Caco-2 (cell line): ENCODE measurements at regions not wholly inside any gene's neighbourhood (a gene's known extent, or its start where the extent isn't known, plus 50 kb on each side); places are given as distances from the start of the nearest gene placed in this dataset.
"Not testable (repeated sequence)": the region's sequence is repeated elsewhere in the genome, so short reads cannot be mapped to it uniquely, and the experiment has no call there.

Experiments used
- BruUV-seq: library from RNA; stranded (reverse); fragments of 400-500 nt; replicated peaks from 2 replicates; lab custom pipeline; 2021; lab: Mats Ljungman, UMichigan
- CTCF ChIA-PET: fragments of 300-600 bp; sonication (Branson Sonifier 250); formaldehyde crosslinking; loops from one replicate; lab custom pipeline; 2022; ENCODE audit warnings: antibody characterized with exemption; lab: Charles Lee
- POLR2A ChIA-PET: fragments of 300-600 bp; sonication (Branson Sonifier 250); formaldehyde crosslinking; loops from one replicate; lab custom pipeline; 2022; ENCODE audit warnings: antibody characterized with exemption; lab: Charles Lee
- DNase-seq, 2 experiments: peaks; one replicate each; pipeline versions ENCODE4 v3.0.0 to v3.0.0-alpha.2; 2020 to 2022
- H3K27me3 ChIP-seq: replicated peaks from 2 replicates; pipeline ENCODE4 v1.6.0; 2011; ENCODE audit warnings: low read length; ENCODE audit not compliant: control insufficient read depth, insufficient read depth
- H3K36me3 ChIP-seq: 2 replicates; pipeline ENCODE4 v1.5.1; 2011; ENCODE audit warnings: low read length; ENCODE audit not compliant: control insufficient read depth, insufficient read depth
- H3K4me1 ChIP-seq: fragments of 250-450 bp; sonication (Bioruptor Pico); 2 replicates; pipeline ENCODE4 v1.5.1; 2020; ENCODE audit warnings: mild to moderate bottlenecking
- H3K4me3 ChIP-seq: 2 replicates; pipeline ENCODE4 v1.5.1; 2011; ENCODE audit warnings: low read depth, mild to moderate bottlenecking, control low read depth, low read length
- H3K9me3 ChIP-seq: fragments of 250-450 bp; sonication (Bioruptor Pico); 2 replicates; pipeline ENCODE4 v1.5.1; 2020; ENCODE audit warnings: mild to moderate bottlenecking, moderate library complexity
- H3K27ac Mint-ChIP-seq: one replicate; pipeline ENCODE4 v1.8.0; 2022; ENCODE audit warnings: mixed read lengths; ENCODE audit not compliant: unreplicated experiment
- H3K27me3 Mint-ChIP-seq: one replicate; pipeline ENCODE4 v1.8.0; 2022; ENCODE audit warnings: mixed read lengths; ENCODE audit not compliant: insufficient read depth, unreplicated experiment
- H3K36me3 Mint-ChIP-seq: one replicate; pipeline ENCODE4 v1.8.0; 2022; ENCODE audit warnings: mild to moderate bottlenecking, mixed read lengths; ENCODE audit not compliant: insufficient read depth, unreplicated experiment
- H3K4me1 Mint-ChIP-seq: one replicate; pipeline ENCODE4 v1.8.0; 2022; ENCODE audit warnings: low read depth, mixed read lengths; ENCODE audit not compliant: unreplicated experiment
- H3K4me3 Mint-ChIP-seq: one replicate; pipeline ENCODE4 v1.8.0; 2022; ENCODE audit warnings: mild to moderate bottlenecking, moderate library complexity, mixed read lengths; ENCODE audit not compliant: unreplicated experiment
- H3K9me3 Mint-ChIP-seq: one replicate; pipeline ENCODE4 v1.8.0; 2022; ENCODE audit warnings: mixed read lengths; ENCODE audit not compliant: unreplicated experiment
- CTCF ChIP-seq, 2 experiments: fragments of 200-600 bp in 1 of 2; IDR thresholded peaks; 1 replicate in 1 of 2; 2 replicates in 1 of 2; pipeline versions ENCODE4 v1.5.1 to v1.8.0; 2011 to 2022; ENCODE audit warnings: antibody characterized with exemption in 1 of 2, control low read depth in 1 of 2, inconsistent platforms in 1 of 2, low read depth in 1 of 2, low read length in 1 of 2, mild to moderate bottlenecking in 1 of 2, moderate library complexity in 1 of 2; ENCODE audit not compliant: insufficient read depth in 1 of 2, severe bottlenecking in 1 of 2, unreplicated experiment in 1 of 2
- intact Hi-C: fragments of 100-400 bp; cut with micrococcal nuclease; formaldehyde crosslinking; loops from one replicate; pipeline ENCODE4 v1.10.0; 2022; ENCODE audit not compliant: unreplicated experiment

- Mint-ChIP-seq H3K9me3 (no peaks in the 10 kb centered on the region), H3K27ac (no peak overlapping the region), H3K27me3 (peaks cover 8% of the 10 kb centered on the region), H3K4me1 (no peaks in the 10 kb centered on the region), H3K36me3 (no peaks in the 10 kb centered on the region), H3K4me3 (no peak overlapping the region)
- no TSS peak for BruUV-seq
- no peak overlapping the region for H3K4me3 ChIP-seq
- DNase-seq = no peak
- no peaks in the 10 kb centered on the region for H3K4me1 ChIP-seq
- H3K36me3 ChIP-seq = no peaks in the 10 kb centered on the region
- intact Hi-C loops = no loop called here
- H3K9me3 ChIP-seq = no peaks in the 10 kb centered on the region
- no peak for TF ChIP-seq CTCF (IDR thresholded peaks at IDR 0.05; ENCODE audit: insufficient read depth in 1 of 2, low read depth in 1 of 2, low read length in 1 of 2, severe bottlenecking in 1 of 2, unreplicated experiment in 1 of 2)
- no peaks in the 10 kb centered on the region for H3K27me3 ChIP-seq
- ChIA-PET CTCF (no interaction called here), POLR2A (no interaction called here)
Observed at GRCh38 chr2:239646184-239646583, 245.4 kb upstream of the HDAC4 start.

- H3K4me3 ChIP-seq, intact Hi-C loops, H3K9me3 Mint-ChIP-seq, H3K36me3 Mint-ChIP-seq, H3K36me3 ChIP-seq, BruUV-seq, H3K4me3 Mint-ChIP-seq, H3K27me3 ChIP-seq, H3K4me1 Mint-ChIP-seq, CTCF ChIA-PET, H3K4me1 ChIP-seq, H3K27ac Mint-ChIP-seq, POLR2A ChIA-PET, DNase-seq, H3K9me3 ChIP-seq, H3K27me3 Mint-ChIP-seq: not testable (repeated sequence)
Observed at GRCh38 chr2:239644594-239644993, 243.8 kb upstream of the HDAC4 start.

- Mint-ChIP-seq H3K36me3 (no peaks in the 10 kb centered on the region), H3K9me3 (no peaks in the 10 kb centered on the region), H3K4me3 (no peak overlapping the region), H3K27ac (no peak overlapping the region), H3K4me1 (no peaks in the 10 kb centered on the region), H3K27me3 (peaks cover 4% of the 10 kb centered on the region)
- no peaks in the 10 kb centered on the region for H3K4me1 ChIP-seq
- POLR2A ChIA-PET = no interaction called here
- no peaks in the 10 kb centered on the region for H3K36me3 ChIP-seq
- BruUV-seq = no TSS peak
- H3K9me3 ChIP-seq = no peaks in the 10 kb centered on the region
- DNase-seq = peak in 1 of 2 experiments; percentile 3
- H3K4me3 ChIP-seq = no peak overlapping the region
- no peak for TF ChIP-seq CTCF (IDR thresholded peaks at IDR 0.05; ENCODE audit: insufficient read depth in 1 of 2, low read depth in 1 of 2, low read length in 1 of 2, severe bottlenecking in 1 of 2, unreplicated experiment in 1 of 2)
- intact Hi-C loops = no loop called here
- CTCF ChIA-PET = no interaction called here
- no peaks in the 10 kb centered on the region for H3K27me3 ChIP-seq
Observed at GRCh38 chr2:239644011-239644410, 243.2 kb upstream of the HDAC4 start.
